IMR-90 (cell line): ENCODE measurements at regions not wholly inside any gene's neighbourhood (a gene's known extent, or its start where the extent isn't known, plus 50 kb on each side); places are given as distances from the start of the nearest gene placed in this dataset.

ENCODE experiments used
- ATAC-seq: fragments of 200-7000 bp; cut with Tn5 transposase; 2 replicates; pipeline ENCODE4 v1.9.1; 2020; ENCODE audit warnings: low read depth, mild to moderate bottlenecking, moderate library complexity
- BruUV-seq: library from RNA; stranded (reverse); fragments of 400-500 nt; replicated peaks from 2 replicates; lab custom pipeline; 2021; lab: Mats Ljungman, UMichigan
- CTCF ChIA-PET: fragments of 300-600 bp; formaldehyde crosslinking; extraction: SDS; loops from one replicate; lab custom pipeline; 2021; ENCODE audit warnings: antibody characterized with exemption; lab: Yijun Ruan, JAX
- POLR2A ChIA-PET: fragments of 300-600 bp; sonication (Branson Sonifier 250); formaldehyde crosslinking; loops from one replicate; lab custom pipeline; 2022; ENCODE audit warnings: antibody characterized with exemption; ENCODE audit not compliant: unreplicated experiment; lab: Charles Lee
- DNase-seq: peaks from one replicate; pipeline ENCODE4 v3.0.0; 2013
- H2AFZ ChIP-seq: replicated peaks from 2 replicates; pipeline ENCODE3; 2013; ENCODE audit warnings: low read length, mild to moderate bottlenecking; ENCODE audit not compliant: poor library complexity
- H2AK5ac ChIP-seq: 2 replicates; pipeline ENCODE4 v1.6.1; 2013; ENCODE audit warnings: low read depth, low read length, inconsistent platforms
- H2AK9ac ChIP-seq: replicated peaks from 2 replicates; pipeline ENCODE3; 2013; ENCODE audit warnings: mild to moderate bottlenecking, low read depth, low read length, moderate library complexity; ENCODE audit not compliant: poor library complexity
- H2BK120ac ChIP-seq: 2 replicates; pipeline ENCODE4 v1.6.1; 2013; ENCODE audit warnings: low read depth, low read length, inconsistent platforms
- H2BK15ac ChIP-seq: 3 replicates; pipeline ENCODE4 v1.6.1; 2013; ENCODE audit warnings: low read depth, low read length, inconsistent platforms
- H2BK20ac ChIP-seq: 2 replicates; pipeline ENCODE4 v1.6.1; 2013; ENCODE audit warnings: low read depth, mild to moderate bottlenecking, inconsistent platforms, low read length, moderate library complexity
- H2BK5ac ChIP-seq: 2 replicates; pipeline ENCODE4 v1.6.1; 2013; ENCODE audit warnings: mild to moderate bottlenecking, low read depth, low read length, inconsistent platforms; ENCODE audit not compliant: poor library complexity, severe bottlenecking
- H3K14ac ChIP-seq: replicated peaks from 2 replicates; pipeline ENCODE4 v1.6.1; 2013; ENCODE audit warnings: low read depth, low read length, inconsistent platforms
- H3K18ac ChIP-seq: 2 replicates; pipeline ENCODE4 v1.6.1; 2013; ENCODE audit warnings: low read depth, low read length, control low read depth
- H3K23ac ChIP-seq: 2 replicates; pipeline ENCODE4 v1.6.1; 2013; ENCODE audit warnings: low read depth, low read length, inconsistent platforms
- H3K27ac ChIP-seq: 2 replicates; pipeline ENCODE4 v1.5.1; 2013; ENCODE audit warnings: mild to moderate bottlenecking, control low read depth, low read length; ENCODE audit not compliant: insufficient read depth
- H3K27me3 ChIP-seq: 2 replicates; pipeline ENCODE4 v1.6.1; 2013; ENCODE audit warnings: low read length; ENCODE audit not compliant: control insufficient read depth, insufficient read depth
- H3K36me3 ChIP-seq: 2 replicates; pipeline ENCODE4 v1.6.1; 2013; ENCODE audit warnings: low read length, mixed read lengths; ENCODE audit not compliant: control insufficient read depth, insufficient read depth
- H3K4ac ChIP-seq: 2 replicates; pipeline ENCODE4 v1.6.1; 2013; ENCODE audit warnings: low read depth, low read length, inconsistent platforms
- H3K4me1 ChIP-seq: 2 replicates; pipeline ENCODE4 v1.6.1; 2013; ENCODE audit warnings: low read length, mixed read lengths; ENCODE audit not compliant: control insufficient read depth, insufficient read depth
- H3K4me2 ChIP-seq: 2 replicates; pipeline ENCODE4 v1.6.1; 2013; ENCODE audit warnings: low read depth, mild to moderate bottlenecking, control low read depth, low read length, moderate library complexity
- H3K4me3 ChIP-seq: 2 replicates; pipeline ENCODE4 v1.5.1; 2013; ENCODE audit warnings: low read depth, mild to moderate bottlenecking, control low read depth, low read length, moderate library complexity; ENCODE audit not compliant: insufficient read depth
- H3K56ac ChIP-seq: 2 replicates; pipeline ENCODE4 v1.6.1; 2013; ENCODE audit warnings: low read length, inconsistent platforms; ENCODE audit not compliant: insufficient read depth; ENCODE audit errors: extremely low read depth
- H3K79me1 ChIP-seq, 2 experiments: 2 replicates each; pipeline ENCODE4 v1.6.1; 2013; ENCODE audit warnings: low read length in 2 of 2, inconsistent platforms in 1 of 2, low read depth in 1 of 2
- H3K9ac ChIP-seq: 2 replicates; pipeline ENCODE4 v1.6.1; 2013; ENCODE audit warnings: low read depth, low read length, control low read depth
- H3K9me1 ChIP-seq: 2 replicates; pipeline ENCODE4 v1.6.1; 2013; ENCODE audit warnings: low read length, inconsistent platforms; ENCODE audit not compliant: insufficient read depth
- H3K9me3 ChIP-seq: 2 replicates; pipeline ENCODE4 v1.6.1; 2013; ENCODE audit warnings: low read length; ENCODE audit not compliant: control insufficient read depth, insufficient read depth
- H4K20me1 ChIP-seq: 2 replicates; pipeline ENCODE4 v1.6.1; 2013; ENCODE audit warnings: low read length, inconsistent platforms; ENCODE audit not compliant: insufficient read depth
- H4K5ac ChIP-seq: 2 replicates; pipeline ENCODE4 v1.6.1; 2013; ENCODE audit warnings: mild to moderate bottlenecking, low read depth, low read length, control low read depth
- H4K8ac ChIP-seq, 2 experiments: 2 replicates each; pipeline ENCODE4 v1.6.1; 2013; ENCODE audit warnings: low read depth in 2 of 2, low read length in 2 of 2, control low read depth in 1 of 2, inconsistent platforms in 1 of 2
- H4K91ac ChIP-seq: 2 replicates; pipeline ENCODE4 v1.6.1; 2013; ENCODE audit warnings: low read depth, low read length, inconsistent platforms; ENCODE audit not compliant: insufficient read depth
- BHLHE40 ChIP-seq: fragments of 150-350 bp; IDR thresholded peaks from 2 replicates; pipeline ENCODE4 v1.6.1; 2016; ENCODE audit warnings: mild to moderate bottlenecking, low read depth, low read length
- CHD1 ChIP-seq: IDR thresholded peaks from 2 replicates; pipeline ENCODE4 v1.6.1; 2012; ENCODE audit warnings: low read depth, low read length, improper control_type of control experiment
- ELK1 ChIP-seq: fragments of 150-350 bp; IDR thresholded peaks from 2 replicates; pipeline ENCODE4 v1.6.1; 2016; ENCODE audit warnings: low read depth, mild to moderate bottlenecking, low read length, moderate library complexity, borderline replicate concordance
- FOS ChIP-seq: fragments of 150-350 bp; IDR thresholded peaks from 2 replicates; pipeline ENCODE4 v1.6.1; 2016; ENCODE audit warnings: low read depth, low read length
- MAZ ChIP-seq: IDR thresholded peaks from 2 replicates; pipeline ENCODE4 v1.6.1; 2012; ENCODE audit warnings: low read depth, mild to moderate bottlenecking, low read length, improper control_type of control experiment, moderate library complexity, borderline replicate concordance
- NFE2L2 ChIP-seq: fragments of 150-350 bp; IDR thresholded peaks from 2 replicates; pipeline ENCODE4 v1.6.1; 2016; ENCODE audit warnings: low read depth, mild to moderate bottlenecking, low read length
- RAD21 ChIP-seq: IDR thresholded peaks from 2 replicates; pipeline ENCODE4 v1.6.1; 2012; ENCODE audit warnings: low read length, improper control_type of control experiment
- RCOR1 ChIP-seq: IDR thresholded peaks from 2 replicates; pipeline ENCODE4 v1.6.1; 2012; ENCODE audit warnings: mild to moderate bottlenecking, low read length, improper control_type of control experiment; ENCODE audit not compliant: insufficient replicate concordance
- RFX5 ChIP-seq: IDR thresholded peaks from 2 replicates; pipeline ENCODE4 v1.8.0; 2012; ENCODE audit warnings: low read depth, mild to moderate bottlenecking, low read length, moderate library complexity
- USF2 ChIP-seq: fragments of 150-350 bp; IDR thresholded peaks from 2 replicates; pipeline ENCODE4 v1.6.1; 2017; ENCODE audit warnings: mild to moderate bottlenecking, antibody characterized with exemption, low read length, low read depth
- whole genome bisulfite sequencing, 2 experiments: methylation state at CpG; one replicate each; pipeline versions ENCODE4 v1.1.5 to v1.1.7; 2013; ENCODE audit warnings: missing lambda C conversion rate in 2 of 2; ENCODE audit not compliant: insufficient read length in 1 of 2; ENCODE audit errors: extremely low coverage in 2 of 2; 5-methylcytosine and 5-hydroxymethylcytosine counted together
- dilution Hi-C: fragments of 300-500 bp; cut with HindIII; formaldehyde crosslinking; loops from one replicate; pipeline ENCODE4 v1.14.3; 2018; ENCODE audit warnings: low sequenced_read_pairs; ENCODE audit not compliant: unreplicated experiment
- in situ Hi-C: fragments of 300-500 bp; cut with MboI; formaldehyde crosslinking; loops from 3 replicates; pipeline ENCODE4 v1.14.3; 2019; ENCODE audit warnings: low sequenced_read_pairs, inconsistent platforms, mixed read lengths
- intact Hi-C: fragments of 100-400 bp; cut with micrococcal nuclease; formaldehyde crosslinking; loops from 2 replicates; pipeline ENCODE4 v1.10.0; 2022

GRCh38 chr9:135023088-135023785 is 64.2 kb upstream of the OLFM1 start:
- Histone ChIP-seq H3K56ac (no peak overlapping the region), H3K4me1 (no peaks in the 10 kb centered on the region), H3K9ac (no peak overlapping the region), H3K23ac (no peak overlapping the region), H3K27me3 (no peaks in the 10 kb centered on the region; the same call in 1 of the 2 replicates), H3K9me1 (no peaks in the 10 kb centered on the region), H2BK120ac (no peak overlapping the region), H2AK5ac (no peak overlapping the region), H2BK15ac (no peak overlapping the region), H3K9me3 (no peaks in the 10 kb centered on the region), H3K36me3 (no peaks in the 10 kb centered on the region), H2AFZ (no peak overlapping the region), H3K4ac (no peak overlapping the region), H4K20me1 (no peaks in the 10 kb centered on the region), H2AK9ac (no peak overlapping the region), H3K79me1 (no peaks in the 10 kb centered on the region), H3K27ac (no peak overlapping the region), H3K18ac (no peak overlapping the region), H4K5ac (no peak overlapping the region), H4K8ac (no peak overlapping the region), H2BK5ac (no peak overlapping the region), H3K4me3 (no peak overlapping the region), H4K91ac (no peak overlapping the region), H3K4me2 (no peak overlapping the region), H2BK20ac (no peak overlapping the region), H3K14ac (no peak overlapping the region)
- TF ChIP-seq FOS (no peak), BHLHE40 (no peak), NFE2L2 (no peak), CHD1 (no peak), RCOR1 (no peak), RFX5 (no peak), RAD21 (no peak), MAZ (no peak), ELK1 (no peak), USF2 (no peak)
- 40% methylated on average over 1 of the region's 9 CpGs; no CpG with 5 or more reads in 1 of the 2 experiments for WGBS, 2 experiments
- no peak for ATAC-seq
- BruUV-seq, result no TSS peak
- in situ Hi-C loops (no loop called here), intact Hi-C loops (no loop called here), dilution Hi-C loops (no loop called here)
- POLR2A ChIA-PET, result no interaction called here
- DNase-seq, result no peak
- CTCF ChIA-PET, result no interaction called here
